ENCODE measurements at regions not wholly inside any gene's neighbourhood (a gene's known extent, or its start where the extent isn't known, plus 50 kb on each side); places are given as distances from the start of the nearest gene placed in this dataset.

DNA sequence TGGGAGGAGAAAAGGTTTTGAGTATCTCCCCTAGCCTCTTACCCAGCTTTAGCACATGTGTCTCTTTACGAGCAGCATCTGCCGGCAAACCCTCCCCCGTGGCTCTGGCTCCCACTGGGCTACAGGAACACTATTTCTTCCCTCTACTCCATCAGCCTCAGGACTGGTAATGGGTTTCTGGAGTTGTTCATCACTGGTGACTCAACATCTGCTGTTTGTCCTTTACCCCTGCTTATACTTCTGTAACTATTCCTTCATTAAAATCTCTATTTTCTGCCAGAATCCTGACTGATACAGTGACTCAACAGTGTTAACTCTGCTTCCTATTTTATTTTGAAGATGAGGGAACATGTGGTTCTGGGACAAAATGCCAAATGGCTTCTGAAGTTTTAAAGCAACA is 437.3 kb upstream of the HTR2A start:
- TF ChIP-seq, protein P1, sequence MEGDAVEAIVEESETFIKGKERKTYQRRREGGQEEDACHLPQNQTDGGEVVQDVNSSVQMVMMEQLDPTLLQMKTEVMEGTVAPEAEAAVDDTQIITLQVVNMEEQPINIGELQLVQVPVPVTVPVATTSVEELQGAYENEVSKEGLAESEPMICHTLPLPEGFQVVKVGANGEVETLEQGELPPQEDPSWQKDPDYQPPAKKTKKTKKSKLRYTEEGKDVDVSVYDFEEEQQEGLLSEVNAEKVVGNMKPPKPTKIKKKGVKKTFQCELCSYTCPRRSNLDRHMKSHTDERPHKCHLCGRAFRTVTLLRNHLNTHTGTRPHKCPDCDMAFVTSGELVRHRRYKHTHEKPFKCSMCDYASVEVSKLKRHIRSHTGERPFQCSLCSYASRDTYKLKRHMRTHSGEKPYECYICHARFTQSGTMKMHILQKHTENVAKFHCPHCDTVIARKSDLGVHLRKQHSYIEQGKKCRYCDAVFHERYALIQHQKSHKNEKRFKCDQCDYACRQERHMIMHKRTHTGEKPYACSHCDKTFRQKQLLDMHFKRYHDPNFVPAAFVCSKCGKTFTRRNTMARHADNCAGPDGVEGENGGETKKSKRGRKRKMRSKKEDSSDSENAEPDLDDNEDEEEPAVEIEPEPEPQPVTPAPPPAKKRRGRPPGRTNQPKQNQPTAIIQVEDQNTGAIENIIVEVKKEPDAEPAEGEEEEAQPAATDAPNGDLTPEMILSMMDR (IDR thresholded peaks at IDR 0.05), result no peak
- no peak for TF ChIP-seq ZFX (IDR thresholded peaks at IDR 0.05; ENCODE audit: borderline replicate concordance)

Data from 22Rv1 (cell line).